ENCODE measurements at regions not wholly inside any gene's neighbourhood (a gene's known extent, or its start where the extent isn't known, plus 50 kb on each side); places are given as distances from the start of the nearest gene placed in this dataset.

- Histone ChIP-seq H3K36me3 (ENCODE audit: insufficient read depth, low read length) (no peaks in the 10 kb centered on the region), H3K9ac (ENCODE audit: low read depth, low read length) (no peak overlapping the region), H2AFZ (ENCODE audit: low read depth, low read length) (no peak overlapping the region), H3K79me2 (ENCODE audit: insufficient read depth, low read length) (no peaks in the 10 kb centered on the region), H4K20me1 (ENCODE audit: insufficient read depth, low read length) (no peaks in the 10 kb centered on the region), H3K4me2 (ENCODE audit: insufficient read depth, low read length) (no peak overlapping the region), H3K27ac (ENCODE audit: low read length) (no peak overlapping the region), H3K4me1 (ENCODE audit: insufficient read depth, low read length) (peaks cover 12% of the 10 kb centered on the region; the same call in 1 of the 2 replicates), H3K4me3 (ENCODE audit: low read depth in 1 of 2, low read length in 2 of 2) (no peak overlapping the region), H3K9me3 (ENCODE audit: insufficient read depth, low read length, severe bottlenecking) (no peaks in the 10 kb centered on the region), H3K27me3 (ENCODE audit: insufficient read depth, low read length, poor library complexity) (peaks cover 14% of the 10 kb centered on the region)
- no peak for ATAC-seq (ENCODE audit: insufficient read depth, low read depth)
- no peak for DNase-seq
- TF ChIP-seq CTCF (IDR thresholded peaks at IDR 0.05; ENCODE audit: borderline replicate concordance, extremely low read depth, low read length, poor library complexity, severe bottlenecking) = no peak
- no peak for TF ChIP-seq EZH2 (IDR thresholded peaks at IDR 0.05; ENCODE audit: borderline replicate concordance, low read depth, low read length, severe bottlenecking)
Observed at GRCh38 chr2:64794426-64794995, 140.8 kb upstream of the SERTAD2 start.

- Histone ChIP-seq H3K4me1 (ENCODE audit: insufficient read depth, low read length) (peaks cover 12% of the 10 kb centered on the region; the same call in 1 of the 2 replicates), H3K36me3 (ENCODE audit: insufficient read depth, low read length) (no peaks in the 10 kb centered on the region), H2AFZ (ENCODE audit: low read depth, low read length) (no peak overlapping the region), H3K9ac (ENCODE audit: low read depth, low read length) (no peak overlapping the region), H4K20me1 (ENCODE audit: insufficient read depth, low read length) (no peaks in the 10 kb centered on the region), H3K9me3 (ENCODE audit: insufficient read depth, low read length, severe bottlenecking) (no peaks in the 10 kb centered on the region), H3K27me3 (ENCODE audit: insufficient read depth, low read length, poor library complexity) (peaks cover 14% of the 10 kb centered on the region), H3K27ac (ENCODE audit: low read length) (no peak overlapping the region), H3K79me2 (ENCODE audit: insufficient read depth, low read length) (no peaks in the 10 kb centered on the region), H3K4me2 (ENCODE audit: insufficient read depth, low read length) (no peak overlapping the region), H3K4me3 (ENCODE audit: low read depth in 1 of 2, low read length in 2 of 2) (no peak overlapping the region)
- DNase-seq (no peak), ATAC-seq (ENCODE audit: insufficient read depth, low read depth) (no peak)
- TF ChIP-seq CTCF (IDR thresholded peaks at IDR 0.05; ENCODE audit: borderline replicate concordance, extremely low read depth, low read length, poor library complexity, severe bottlenecking) (no peak), EZH2 (IDR thresholded peaks at IDR 0.05; ENCODE audit: borderline replicate concordance, low read depth, low read length, severe bottlenecking) (no peak)
Observed at GRCh38 chr2:64795024-64795592, 141.4 kb upstream of the SERTAD2 start.

- peaks cover 12% of the 10 kb centered on the region; the same call in 1 of the 2 replicates for H3K4me1 ChIP-seq (ENCODE audit: insufficient read depth, low read length)
- DNase-seq (peak; percentile 37), ATAC-seq (ENCODE audit: insufficient read depth, low read depth) (peak; percentile 58)
- peak overlapping the region; percentile 29; the same call in 1 of the 2 replicates for H3K4me2 ChIP-seq (ENCODE audit: insufficient read depth, low read length)
- no peaks in the 10 kb centered on the region for H3K79me2 ChIP-seq (ENCODE audit: insufficient read depth, low read length)
- no peaks in the 10 kb centered on the region for H3K9me3 ChIP-seq (ENCODE audit: insufficient read depth, low read length, severe bottlenecking)
- no peak overlapping the region for H3K4me3 ChIP-seq (ENCODE audit: low read depth in 1 of 2, low read length in 2 of 2)
- H2AFZ ChIP-seq (ENCODE audit: low read depth, low read length) = no peak overlapping the region
- no peak overlapping the region for H3K9ac ChIP-seq (ENCODE audit: low read depth, low read length)
- no peak overlapping the region for H3K27ac ChIP-seq (ENCODE audit: low read length)
- TF ChIP-seq CTCF (IDR thresholded peaks at IDR 0.05; ENCODE audit: borderline replicate concordance, extremely low read depth, low read length, poor library complexity, severe bottlenecking) (no peak), EZH2 (IDR thresholded peaks at IDR 0.05; ENCODE audit: borderline replicate concordance, low read depth, low read length, severe bottlenecking) (no peak)
- H4K20me1 ChIP-seq (ENCODE audit: insufficient read depth, low read length) = no peaks in the 10 kb centered on the region
- peaks cover 14% of the 10 kb centered on the region for H3K27me3 ChIP-seq (ENCODE audit: insufficient read depth, low read length, poor library complexity)
- H3K36me3 ChIP-seq (ENCODE audit: insufficient read depth, low read length) = no peaks in the 10 kb centered on the region
Observed at GRCh38 chr2:64796926-64797325, 143.2 kb upstream of the SERTAD2 start.

Data from DND-41 (cell line).